ENCODE measurements at regions not wholly inside any gene's neighbourhood (a gene's known extent, or its start where the extent isn't known, plus 50 kb on each side); places are given as distances from the start of the nearest gene placed in this dataset.

DNA sequence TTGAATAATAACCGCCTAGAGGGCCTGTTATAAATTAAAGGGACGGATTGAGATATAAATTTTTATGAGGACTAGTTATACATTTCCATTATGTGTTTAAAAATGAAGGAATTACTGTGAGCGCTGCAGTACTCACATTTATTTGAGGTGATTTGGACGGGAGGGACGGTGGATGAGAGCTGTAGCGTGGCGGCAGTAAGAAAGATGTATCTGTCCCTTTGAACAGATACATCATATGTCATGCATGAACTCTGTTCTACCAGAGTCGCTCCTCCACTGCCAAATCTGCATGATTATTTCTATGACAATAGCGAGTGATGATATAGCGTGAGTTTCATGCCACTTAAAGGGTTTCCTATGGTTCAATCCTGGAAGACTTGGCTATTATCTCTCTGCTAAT lies 538.8 kb downstream of the MCTP2 start:
- no peak overlapping the region for H3K4me3 ChIP-seq (replicated peaks in 1 of 3; ENCODE audit: insufficient read depth in 1 of 3, low read depth in 2 of 3, low read length in 3 of 3)
- FAIRE-seq (no peak), DNase-seq (ENCODE audit: low spot score) (no peak), ATAC-seq (no peak)
- H3K4me2 ChIP-seq (ENCODE audit: low read depth, low read length) = no peak overlapping the region
- TF ChIP-seq SAP130 (CRISPR knock-in tag; IDR thresholded peaks at IDR 0.05; ENCODE audit: low read depth) (no peak), CBFB (CRISPR knock-in tag; IDR thresholded peaks at IDR 0.05) (no peak), ZNF234 (CRISPR knock-in tag; conservative IDR thresholded peaks at IDR 0.05) (no peak), RBM39 (IDR thresholded peaks at IDR 0.05; ENCODE audit: low read depth, low read length, poor library complexity, severe bottlenecking) (no peak), KLF12 (CRISPR knock-in tag; IDR thresholded peaks at IDR 0.05; ENCODE audit: borderline replicate concordance) (no peak), ATF7 (IDR thresholded peaks at IDR 0.05) (no peak), ATF7 (CRISPR knock-in tag; IDR thresholded peaks at IDR 0.05) (no peak), ZNF747 (CRISPR knock-in tag; IDR thresholded peaks at IDR 0.05; ENCODE audit: borderline replicate concordance) (no peak), SNAI1 (CRISPR knock-in tag; IDR thresholded peaks at IDR 0.05; ENCODE audit: borderline replicate concordance) (no peak), ZNF776 (CRISPR knock-in tag; IDR thresholded peaks at IDR 0.05) (no peak), ZNF839 (CRISPR knock-in tag; IDR thresholded peaks at IDR 0.05; ENCODE audit: borderline replicate concordance) (no peak), HNRNPH1 (optimal IDR thresholded peaks at IDR 0.05; ENCODE audit: low read depth, low read length) (no peak), NRL (CRISPR knock-in tag; IDR thresholded peaks at IDR 0.05; ENCODE audit: borderline replicate concordance) (no peak)
- TF ChIP-seq, protein P1, sequence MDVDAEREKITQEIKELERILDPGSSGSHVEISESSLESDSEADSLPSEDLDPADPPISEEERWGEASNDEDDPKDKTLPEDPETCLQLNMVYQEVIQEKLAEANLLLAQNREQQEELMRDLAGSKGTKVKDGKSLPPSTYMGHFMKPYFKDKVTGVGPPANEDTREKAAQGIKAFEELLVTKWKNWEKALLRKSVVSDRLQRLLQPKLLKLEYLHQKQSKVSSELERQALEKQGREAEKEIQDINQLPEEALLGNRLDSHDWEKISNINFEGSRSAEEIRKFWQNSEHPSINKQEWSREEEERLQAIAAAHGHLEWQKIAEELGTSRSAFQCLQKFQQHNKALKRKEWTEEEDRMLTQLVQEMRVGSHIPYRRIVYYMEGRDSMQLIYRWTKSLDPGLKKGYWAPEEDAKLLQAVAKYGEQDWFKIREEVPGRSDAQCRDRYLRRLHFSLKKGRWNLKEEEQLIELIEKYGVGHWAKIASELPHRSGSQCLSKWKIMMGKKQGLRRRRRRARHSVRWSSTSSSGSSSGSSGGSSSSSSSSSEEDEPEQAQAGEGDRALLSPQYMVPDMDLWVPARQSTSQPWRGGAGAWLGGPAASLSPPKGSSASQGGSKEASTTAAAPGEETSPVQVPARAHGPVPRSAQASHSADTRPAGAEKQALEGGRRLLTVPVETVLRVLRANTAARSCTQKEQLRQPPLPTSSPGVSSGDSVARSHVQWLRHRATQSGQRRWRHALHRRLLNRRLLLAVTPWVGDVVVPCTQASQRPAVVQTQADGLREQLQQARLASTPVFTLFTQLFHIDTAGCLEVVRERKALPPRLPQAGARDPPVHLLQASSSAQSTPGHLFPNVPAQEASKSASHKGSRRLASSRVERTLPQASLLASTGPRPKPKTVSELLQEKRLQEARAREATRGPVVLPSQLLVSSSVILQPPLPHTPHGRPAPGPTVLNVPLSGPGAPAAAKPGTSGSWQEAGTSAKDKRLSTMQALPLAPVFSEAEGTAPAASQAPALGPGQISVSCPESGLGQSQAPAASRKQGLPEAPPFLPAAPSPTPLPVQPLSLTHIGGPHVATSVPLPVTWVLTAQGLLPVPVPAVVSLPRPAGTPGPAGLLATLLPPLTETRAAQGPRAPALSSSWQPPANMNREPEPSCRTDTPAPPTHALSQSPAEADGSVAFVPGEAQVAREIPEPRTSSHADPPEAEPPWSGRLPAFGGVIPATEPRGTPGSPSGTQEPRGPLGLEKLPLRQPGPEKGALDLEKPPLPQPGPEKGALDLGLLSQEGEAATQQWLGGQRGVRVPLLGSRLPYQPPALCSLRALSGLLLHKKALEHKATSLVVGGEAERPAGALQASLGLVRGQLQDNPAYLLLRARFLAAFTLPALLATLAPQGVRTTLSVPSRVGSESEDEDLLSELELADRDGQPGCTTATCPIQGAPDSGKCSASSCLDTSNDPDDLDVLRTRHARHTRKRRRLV (CRISPR knock-in tag; IDR thresholded peaks at IDR 0.05) = no peak
- TF ChIP-seq, protein P2, sequence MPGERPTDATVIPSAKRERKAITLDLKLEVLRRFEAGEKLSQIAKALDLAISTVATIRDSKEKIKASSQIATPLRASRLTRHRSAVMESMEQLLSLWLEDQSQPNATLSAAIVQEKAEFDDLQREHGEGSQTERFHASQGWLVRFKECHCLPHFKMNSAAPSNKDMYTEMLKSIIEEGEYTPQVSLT (CRISPR knock-in tag; IDR thresholded peaks at IDR 0.05; ENCODE audit: borderline replicate concordance, low read depth) = no peak
- TF ChIP-seq, protein P3, sequence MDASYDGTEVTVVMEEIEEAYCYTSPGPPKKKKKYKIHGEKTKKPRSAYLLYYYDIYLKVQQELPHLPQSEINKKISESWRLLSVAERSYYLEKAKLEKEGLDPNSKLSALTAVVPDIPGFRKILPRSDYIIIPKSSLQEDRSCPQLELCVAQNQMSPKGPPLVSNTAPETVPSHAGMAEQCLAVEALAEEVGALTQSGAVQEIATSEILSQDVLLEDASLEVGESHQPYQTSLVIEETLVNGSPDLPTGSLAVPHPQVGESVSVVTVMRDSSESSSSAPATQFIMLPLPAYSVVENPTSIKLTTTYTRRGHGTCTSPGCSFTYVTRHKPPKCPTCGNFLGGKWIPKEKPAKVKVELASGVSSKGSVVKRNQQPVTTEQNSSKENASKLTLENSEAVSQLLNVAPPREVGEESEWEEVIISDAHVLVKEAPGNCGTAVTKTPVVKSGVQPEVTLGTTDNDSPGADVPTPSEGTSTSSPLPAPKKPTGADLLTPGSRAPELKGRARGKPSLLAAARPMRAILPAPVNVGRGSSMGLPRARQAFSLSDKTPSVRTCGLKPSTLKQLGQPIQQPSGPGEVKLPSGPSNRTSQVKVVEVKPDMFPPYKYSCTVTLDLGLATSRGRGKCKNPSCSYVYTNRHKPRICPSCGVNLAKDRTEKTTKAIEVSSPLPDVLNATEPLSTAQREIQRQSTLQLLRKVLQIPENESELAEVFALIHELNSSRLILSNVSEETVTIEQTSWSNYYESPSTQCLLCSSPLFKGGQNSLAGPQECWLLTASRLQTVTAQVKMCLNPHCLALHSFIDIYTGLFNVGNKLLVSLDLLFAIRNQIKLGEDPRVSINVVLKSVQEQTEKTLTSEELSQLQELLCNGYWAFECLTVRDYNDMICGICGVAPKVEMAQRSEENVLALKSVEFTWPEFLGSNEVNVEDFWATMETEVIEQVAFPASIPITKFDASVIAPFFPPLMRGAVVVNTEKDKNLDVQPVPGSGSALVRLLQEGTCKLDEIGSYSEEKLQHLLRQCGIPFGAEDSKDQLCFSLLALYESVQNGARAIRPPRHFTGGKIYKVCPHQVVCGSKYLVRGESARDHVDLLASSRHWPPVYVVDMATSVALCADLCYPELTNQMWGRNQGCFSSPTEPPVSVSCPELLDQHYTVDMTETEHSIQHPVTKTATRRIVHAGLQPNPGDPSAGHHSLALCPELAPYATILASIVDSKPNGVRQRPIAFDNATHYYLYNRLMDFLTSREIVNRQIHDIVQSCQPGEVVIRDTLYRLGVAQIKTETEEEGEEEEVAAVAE (CRISPR knock-in tag; IDR thresholded peaks at IDR 0.05; ENCODE audit: borderline replicate concordance) = no peak
- H3K36me3 ChIP-seq (replicated peaks in 1 of 2; ENCODE audit: control insufficient read depth in 1 of 2, insufficient read depth in 2 of 2, low read length in 2 of 2) = no peaks in the 10 kb centered on the region
- BruUV-seq (replicated peaks) = no TSS peak
- H3K9ac ChIP-seq (ENCODE audit: insufficient read depth, low read depth, low read length) = no peak overlapping the region
- H3K4me1 ChIP-seq (ENCODE audit: insufficient read depth, low read length) = no peaks in the 10 kb centered on the region
- no peak overlapping the region for H2AFZ ChIP-seq (ENCODE audit: low read length)
- no peaks in the 10 kb centered on the region for H3K27me3 ChIP-seq (ENCODE audit: control insufficient read depth in 1 of 2, insufficient read depth in 2 of 2, low read length in 2 of 2)
- in situ Hi-C loops (cut with HindIII; ENCODE audit: extremely low pct_ligation_motif_present, low pct_unique_long_range_greater_than_20kb) = no loop called here
- H3K9me3 ChIP-seq (ENCODE audit: low read length) = peaks cover 14% of the 10 kb centered on the region
- no peaks in the 10 kb centered on the region for H3K79me2 ChIP-seq (ENCODE audit: insufficient read depth, low read length)
- WGBS (ENCODE audit: low lambda C conversion rate) = 26% methylated on average over 10 of the region's 10 CpGs
- ChIA-PET CTCF (ENCODE audit: low intra/inter-chr PET ratio, low total read pairs) (no interaction called here), POLR2A (no interaction called here)
- H3K27ac ChIP-seq (ENCODE audit: extremely low read length, insufficient read depth, low read length) = no peak overlapping the region
- H4K20me1 ChIP-seq (ENCODE audit: insufficient read depth, low read length) = no peaks in the 10 kb centered on the region
- intact Hi-C loops (cut with micrococcal nuclease; ENCODE audit: unreplicated experiment) = no loop called here
